VCaP (cell line): ENCODE measurements at regions not wholly inside any gene's neighbourhood (a gene's known extent, or its start where the extent isn't known, plus 50 kb on each side); places are given as distances from the start of the nearest gene placed in this dataset.

ENCODE experiments used
- H3K27ac ChIP-seq: fragments of 450-650 bp; 2 replicates; pipeline ENCODE4 v1.5.1; 2017
- TF ChIP-seq, protein P1 (sequence below): fragments of 450-650 bp; conservative IDR thresholded peaks from 2 replicates; pipeline ENCODE4 v1.5.1; 2017; ENCODE audit warnings: mild to moderate bottlenecking, moderate library complexity

DNA sequence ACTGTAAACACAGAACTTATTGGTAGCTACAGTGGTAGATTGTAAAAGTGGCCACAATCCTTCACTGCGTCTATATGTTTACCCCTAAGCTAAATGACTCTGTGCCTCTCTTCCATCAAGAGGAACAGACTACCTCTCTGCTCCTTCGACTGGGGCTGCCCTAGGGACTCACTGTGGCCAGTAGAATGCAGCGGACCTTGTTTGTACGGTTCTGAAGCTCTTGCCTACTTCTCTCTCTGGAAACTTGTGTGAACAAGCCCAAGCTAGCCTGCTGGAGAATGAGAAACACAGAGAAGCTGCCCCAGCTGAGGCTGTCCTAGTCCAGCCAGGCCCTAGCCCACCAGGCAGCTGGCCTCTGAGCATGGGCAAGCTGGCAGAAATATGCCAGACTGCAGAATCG lies 140.8 kb upstream of the SLC1A4 start:
- TF ChIP-seq, protein P1, sequence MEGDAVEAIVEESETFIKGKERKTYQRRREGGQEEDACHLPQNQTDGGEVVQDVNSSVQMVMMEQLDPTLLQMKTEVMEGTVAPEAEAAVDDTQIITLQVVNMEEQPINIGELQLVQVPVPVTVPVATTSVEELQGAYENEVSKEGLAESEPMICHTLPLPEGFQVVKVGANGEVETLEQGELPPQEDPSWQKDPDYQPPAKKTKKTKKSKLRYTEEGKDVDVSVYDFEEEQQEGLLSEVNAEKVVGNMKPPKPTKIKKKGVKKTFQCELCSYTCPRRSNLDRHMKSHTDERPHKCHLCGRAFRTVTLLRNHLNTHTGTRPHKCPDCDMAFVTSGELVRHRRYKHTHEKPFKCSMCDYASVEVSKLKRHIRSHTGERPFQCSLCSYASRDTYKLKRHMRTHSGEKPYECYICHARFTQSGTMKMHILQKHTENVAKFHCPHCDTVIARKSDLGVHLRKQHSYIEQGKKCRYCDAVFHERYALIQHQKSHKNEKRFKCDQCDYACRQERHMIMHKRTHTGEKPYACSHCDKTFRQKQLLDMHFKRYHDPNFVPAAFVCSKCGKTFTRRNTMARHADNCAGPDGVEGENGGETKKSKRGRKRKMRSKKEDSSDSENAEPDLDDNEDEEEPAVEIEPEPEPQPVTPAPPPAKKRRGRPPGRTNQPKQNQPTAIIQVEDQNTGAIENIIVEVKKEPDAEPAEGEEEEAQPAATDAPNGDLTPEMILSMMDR = no peak
- H3K27ac ChIP-seq = no peak overlapping the region

DNA sequence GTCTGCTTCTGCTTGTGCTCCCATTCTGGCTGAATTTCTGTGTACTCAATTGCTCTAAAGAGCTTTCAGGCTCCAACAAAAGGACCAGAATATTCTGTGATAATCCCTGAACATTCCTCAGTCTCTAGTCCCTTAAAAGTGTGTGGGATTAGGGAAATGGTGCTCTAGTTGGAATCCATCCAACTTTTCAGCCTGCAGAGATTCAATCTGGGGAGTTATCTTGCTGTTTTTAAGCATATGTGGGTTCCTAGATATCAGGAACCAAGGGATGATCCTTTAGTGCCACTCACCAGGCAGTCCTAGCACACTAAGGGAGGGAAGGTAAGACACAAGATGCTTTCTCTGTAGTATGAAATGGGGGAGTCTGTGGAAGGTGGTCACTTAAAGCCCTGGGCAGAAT lies 140.3 kb upstream of the SLC1A4 start:
- H3K27ac ChIP-seq = no peak overlapping the region
- TF ChIP-seq, protein P1 = no peak

DNA sequence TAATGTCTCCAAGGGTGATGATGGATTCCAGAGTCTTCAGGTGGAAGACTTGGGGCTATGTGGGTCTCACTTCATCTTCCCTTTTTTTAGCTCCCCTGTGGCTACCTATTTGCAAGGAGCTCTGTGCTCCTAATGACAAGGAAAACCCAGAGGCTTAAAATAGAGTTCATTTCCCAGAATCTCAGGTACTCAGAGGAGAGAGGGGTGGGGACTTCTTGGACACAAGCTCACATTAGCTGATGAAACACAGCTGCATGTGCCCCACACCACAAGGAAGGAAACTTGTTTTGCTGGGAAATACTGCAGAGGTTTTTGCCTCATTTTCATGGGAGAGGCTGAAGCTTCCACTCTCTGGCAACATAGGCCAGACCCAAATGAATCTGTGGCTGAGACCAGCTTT lies 138.6 kb upstream of the SLC1A4 start:
- no peak overlapping the region for H3K27ac ChIP-seq
- TF ChIP-seq, protein P1 = no peak

DNA sequence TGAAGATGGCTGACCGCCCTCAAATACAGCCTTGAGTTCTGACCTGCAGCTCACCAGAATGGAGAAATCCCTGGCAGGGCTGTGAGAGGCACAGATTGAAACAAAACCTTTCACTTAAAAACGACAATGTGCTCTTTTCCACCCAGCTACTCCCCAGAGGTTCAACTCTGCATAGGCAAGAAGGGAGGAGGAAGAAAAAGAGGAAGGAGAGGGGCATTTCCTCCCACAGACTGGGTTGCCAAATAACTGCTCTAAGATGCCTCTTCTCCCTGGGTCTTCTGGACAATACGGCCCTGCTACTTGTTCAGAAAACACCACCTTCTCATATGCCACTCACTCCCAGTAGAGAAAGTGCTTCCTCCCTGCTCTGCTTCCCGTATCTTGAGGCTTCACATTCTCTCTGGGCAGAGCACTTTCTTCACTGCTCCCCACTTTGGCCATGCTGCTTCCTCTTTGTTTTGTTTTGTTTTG lies 136.4 kb upstream of the SLC1A4 start:
- TF ChIP-seq, protein P1 = no peak

DNA sequence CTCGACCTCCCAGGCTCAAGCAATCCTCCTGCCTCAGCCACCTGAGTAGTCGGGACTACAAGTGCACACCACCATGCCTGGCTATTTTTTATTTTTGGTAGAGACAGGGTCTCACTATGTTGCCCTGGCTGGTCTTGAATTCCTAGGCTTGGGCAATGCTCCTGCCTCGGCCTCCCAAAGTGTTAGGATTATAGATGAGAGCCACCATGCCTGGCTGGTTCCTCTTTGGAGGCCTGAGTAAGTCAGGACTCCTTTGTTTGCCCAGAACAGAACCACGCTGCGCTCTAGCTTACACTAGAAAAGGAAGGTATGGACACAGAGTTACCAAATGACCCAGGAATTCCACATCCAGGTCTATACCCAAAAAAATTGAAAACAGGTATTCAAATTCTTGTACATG lies 135.9 kb upstream of the SLC1A4 start:
- H3K27ac ChIP-seq = no peak overlapping the region
- TF ChIP-seq, protein P1 = no peak

More for the DNA sequence above, 136.4 kb upstream of the SLC1A4 start:
- H3K27ac ChIP-seq = no peak overlapping the region

DNA sequence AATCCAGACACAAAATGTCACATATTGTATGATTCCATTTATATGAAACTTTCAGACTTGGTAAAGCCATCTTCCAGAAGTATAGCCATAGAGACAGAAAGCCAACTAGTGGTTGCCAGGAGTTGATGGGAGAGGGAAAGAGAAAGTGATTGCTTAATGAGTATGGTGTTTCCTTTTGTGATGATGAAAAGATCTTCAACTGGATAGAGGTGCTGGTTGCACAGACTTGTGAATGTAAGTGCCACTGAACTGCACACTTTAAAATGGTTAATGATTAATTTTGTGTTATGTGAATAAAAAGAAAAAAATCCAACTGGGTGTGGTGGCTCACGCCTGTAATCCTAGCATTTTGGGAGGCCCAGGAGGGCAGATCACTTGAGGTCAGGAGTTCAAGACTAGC lies 135.3 kb upstream of the SLC1A4 start:
- no peak overlapping the region for H3K27ac ChIP-seq
- TF ChIP-seq, protein P1 = no peak

DNA sequence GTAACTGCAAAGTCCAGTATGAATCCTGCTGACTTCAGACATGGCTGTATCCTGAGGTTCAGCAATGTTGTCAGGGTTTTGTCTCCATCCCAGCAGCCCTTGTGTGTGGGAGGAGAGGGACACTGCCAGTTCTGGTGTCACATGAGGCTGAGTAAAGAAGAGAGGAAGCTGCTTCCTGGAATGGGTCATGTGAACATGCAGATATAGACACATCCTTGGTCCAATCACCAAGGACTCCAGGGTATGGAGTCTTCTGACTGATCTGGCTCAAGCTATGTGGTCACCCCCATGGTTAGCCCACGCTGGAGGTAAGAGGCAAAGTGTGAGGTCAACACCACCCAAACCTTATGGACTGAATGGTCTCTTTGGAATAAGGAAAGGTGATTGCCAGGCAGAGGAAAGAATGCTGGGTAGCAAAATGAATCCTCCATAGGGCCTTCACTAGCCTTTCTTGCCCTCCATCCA lies 134.4 kb upstream of the SLC1A4 start:
- no peak overlapping the region for H3K27ac ChIP-seq
- TF ChIP-seq, protein P1 = no peak
